HG03064 (cell line): ENCODE measurements at regions not wholly inside any gene's neighbourhood (a gene's known extent, or its start where the extent isn't known, plus 50 kb on each side); places are given as distances from the start of the nearest gene placed in this dataset.

ENCODE experiments used
- ATAC-seq: cut with Tn5 transposase; IDR thresholded peaks from one replicate; pipeline ENCODE4 v1.9.1; 2021; ENCODE audit warnings: low read depth; ENCODE audit not compliant: unreplicated experiment

- ATAC-seq = no peak
Observed at GRCh38 chr4:155616117-155616516, 50.5 kb upstream of the GUCY1A1 start.

- ATAC-seq = no peak
Observed at GRCh38 chr4:155615081-155615887, 51.4 kb upstream of the GUCY1A1 start.

- ATAC-seq = no peak
Observed at GRCh38 chr4:155614111-155614762, 52.4 kb upstream of the GUCY1A1 start.

GRCh38 chr4:155612074-155612473 lies 54.6 kb upstream of the GUCY1A1 start:
- ATAC-seq = no peak

GRCh38 chr4:155611501-155611900 lies 55.1 kb upstream of the GUCY1A1 start:
- ATAC-seq = no peak

DNA sequence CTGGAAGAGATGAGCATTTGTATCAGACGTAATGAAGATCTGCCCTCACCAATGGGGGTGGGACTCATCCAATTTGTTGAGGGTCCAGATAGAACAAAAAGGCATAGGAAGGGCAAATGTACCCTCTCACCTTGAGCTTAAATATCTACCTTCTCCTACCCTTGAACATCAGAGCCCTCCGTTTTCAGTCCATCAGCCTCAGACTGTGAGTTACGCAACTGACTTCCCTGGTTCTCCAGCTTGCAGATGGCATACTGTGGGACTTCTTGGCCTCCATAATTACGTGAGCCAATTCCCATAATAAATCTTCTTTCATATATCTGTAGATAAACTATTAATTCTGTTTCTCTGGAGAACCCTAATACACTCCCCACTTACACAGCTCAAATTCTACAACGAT lies 56.5 kb upstream of the GUCY1A1 start:
- no peak for ATAC-seq

GRCh38 chr4:155609455-155610059 lies 57.1 kb upstream of the GUCY1A1 start:
- ATAC-seq = peak; percentile 86

- ATAC-seq = no peak
Observed at GRCh38 chr4:155608225-155608885, 58.3 kb upstream of the GUCY1A1 start.

GRCh38 chr4:155607481-155607880 lies 59.2 kb upstream of the GUCY1A1 start:
- ATAC-seq = no peak

DNA sequence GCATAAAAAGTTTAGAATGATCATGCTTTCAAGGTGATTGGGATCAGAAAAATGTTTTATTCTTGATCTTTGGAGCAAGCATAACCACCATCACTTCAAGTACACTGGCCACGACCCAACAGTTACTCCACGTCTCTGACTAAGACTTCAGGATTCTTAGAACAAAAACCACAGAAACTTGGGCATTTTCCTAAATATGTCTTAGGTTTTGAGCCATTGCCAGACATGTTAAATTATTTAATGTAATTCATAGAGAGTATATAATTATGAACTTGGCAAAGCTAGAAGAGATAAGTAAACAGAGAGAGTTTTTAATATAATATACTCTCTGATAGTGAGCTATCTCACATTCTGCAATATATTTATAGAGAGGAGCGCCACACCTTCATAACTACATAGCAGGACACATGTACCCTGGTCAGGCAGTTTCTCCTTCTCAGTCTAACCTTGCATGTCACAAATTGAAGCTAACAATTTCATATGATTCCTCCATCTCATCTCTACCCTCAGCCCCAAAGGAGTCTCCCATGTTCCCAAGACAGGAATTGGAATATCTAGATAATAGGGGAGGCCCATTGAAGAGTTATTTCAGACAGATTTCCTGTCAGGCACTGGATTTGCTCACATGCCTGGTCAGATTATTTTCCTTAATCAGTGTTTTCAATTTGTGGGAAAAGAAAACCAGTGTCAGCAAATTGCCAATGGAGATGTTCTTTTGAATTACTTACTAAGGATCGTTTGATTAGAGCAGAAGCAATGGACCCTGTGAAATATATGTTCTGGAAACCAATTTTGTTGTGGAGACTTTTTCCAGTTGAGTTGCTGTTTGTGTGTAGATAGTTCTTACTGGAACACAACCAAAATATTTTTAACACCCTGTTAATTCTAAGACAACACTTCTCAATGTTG lies 61.7 kb upstream of the GUCY1A1 start:
- no peak for ATAC-seq

DNA sequence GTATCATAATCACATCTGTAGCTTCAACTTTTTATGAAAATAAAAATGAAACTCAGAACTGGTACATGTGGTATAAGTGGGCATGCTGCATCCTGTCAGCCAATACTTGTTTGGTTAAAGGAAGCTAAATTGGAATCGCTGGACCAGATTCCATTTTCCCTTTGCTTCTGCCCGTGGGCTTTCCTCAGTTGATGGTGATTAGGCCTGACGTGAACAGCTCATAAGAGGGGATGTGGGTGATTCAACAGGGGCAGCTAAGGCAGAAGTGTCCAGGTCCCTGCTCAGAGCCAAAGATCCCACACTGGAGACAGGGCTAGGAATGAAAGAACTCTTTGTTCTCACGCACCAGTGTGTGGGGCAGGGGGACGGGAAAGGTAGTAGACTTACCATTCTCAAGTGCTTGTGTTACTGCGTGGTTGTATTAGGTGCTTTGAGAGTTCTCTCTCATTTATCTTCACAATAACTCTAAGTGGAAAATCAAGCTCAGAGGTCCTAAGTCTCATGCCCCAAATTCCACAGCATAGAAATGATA lies 63.2 kb upstream of the GUCY1A1 start:
- no peak for ATAC-seq

DNA sequence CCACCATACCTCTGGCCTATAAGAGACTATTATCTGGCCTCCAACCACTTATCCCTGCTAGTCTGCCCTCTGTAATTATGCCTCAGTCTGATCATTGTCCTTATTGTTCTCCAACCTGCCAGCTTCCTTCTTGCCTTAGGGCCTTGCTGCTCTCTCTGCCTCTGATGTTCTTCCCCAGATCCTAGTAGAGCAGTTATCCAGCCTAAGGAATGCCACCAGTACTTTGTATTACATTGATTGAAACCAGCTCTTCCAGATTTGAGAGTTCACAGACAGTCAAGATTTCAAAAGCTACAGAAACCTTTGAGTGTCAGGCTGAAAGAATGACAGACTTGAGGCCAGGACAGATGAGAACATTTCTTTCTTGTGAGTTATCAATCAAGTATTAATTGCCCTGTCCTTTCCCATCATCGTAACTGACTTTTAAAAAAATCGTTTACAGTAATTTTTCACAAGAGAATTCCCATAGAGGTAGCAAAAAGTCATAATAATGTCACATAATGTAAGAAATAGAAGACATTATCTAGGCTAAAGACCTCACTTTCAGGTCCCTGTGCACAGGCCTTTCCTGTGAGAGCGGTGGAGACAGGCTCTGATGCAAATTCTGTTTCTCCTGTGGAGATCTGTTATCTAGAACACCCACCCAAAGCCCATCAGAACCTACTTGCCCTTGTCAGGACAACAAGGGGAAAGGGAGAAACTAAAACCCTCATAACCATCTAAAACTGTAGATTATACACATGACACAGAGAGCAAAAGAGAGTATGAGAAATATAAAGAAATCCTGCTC lies 64.1 kb upstream of the GUCY1A1 start:
- ATAC-seq = no peak

- ATAC-seq = no peak
Observed at GRCh38 chr4:155600244-155600643, 66.4 kb upstream of the GUCY1A1 start.

- no peak for ATAC-seq
Observed at GRCh38 chr4:155599596-155599995, 67.1 kb upstream of the GUCY1A1 start.

- ATAC-seq = no peak
Observed at GRCh38 chr4:155599085-155599484, 67.6 kb upstream of the GUCY1A1 start.

DNA sequence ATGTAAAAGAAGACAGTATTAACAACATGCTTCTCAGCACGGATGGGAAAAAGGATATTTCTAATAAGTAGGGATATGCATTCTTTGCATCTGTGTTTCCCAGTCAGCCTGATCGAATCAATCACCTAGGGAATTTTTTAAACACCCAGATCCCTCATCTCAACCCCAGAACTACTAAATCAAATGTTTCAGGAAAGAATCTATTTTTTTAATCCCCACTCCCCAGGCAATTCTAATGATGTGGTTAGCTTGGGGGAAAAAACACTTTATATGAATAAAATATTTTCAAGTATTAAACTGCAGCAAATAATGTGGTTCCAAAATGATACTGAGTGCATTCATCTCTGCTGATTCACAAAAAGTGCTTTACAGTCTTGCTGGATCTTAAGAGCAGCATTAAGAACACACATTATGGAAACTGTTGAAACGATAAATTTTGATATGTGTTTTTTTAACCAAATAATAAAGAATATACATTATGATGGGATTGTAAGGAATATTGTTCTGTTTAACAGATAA lies 68.7 kb upstream of the GUCY1A1 start:
- no peak for ATAC-seq

DNA sequence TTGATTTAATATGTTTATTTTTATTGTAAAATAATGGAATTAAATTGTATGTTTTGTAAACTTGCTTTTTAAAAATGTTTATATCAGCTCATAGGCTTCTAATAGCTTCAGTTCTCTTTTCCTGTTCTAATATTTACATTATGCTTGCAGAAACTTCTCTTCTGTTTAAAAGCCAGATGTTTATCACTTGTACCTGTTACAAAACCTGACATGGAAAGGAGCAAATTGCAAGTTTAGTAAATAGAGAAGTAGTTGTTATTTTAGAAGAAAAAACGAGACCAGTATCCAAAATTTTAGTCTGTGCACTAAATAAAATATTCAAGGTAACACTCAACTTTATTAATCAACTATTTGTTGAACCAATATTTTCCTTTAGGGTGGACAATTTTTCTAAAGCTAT lies 69.4 kb upstream of the GUCY1A1 start:
- no peak for ATAC-seq

- ATAC-seq = no peak
Observed at GRCh38 chr4:155593793-155594192, 72.9 kb upstream of the GUCY1A1 start.

- no peak for ATAC-seq
Observed at GRCh38 chr4:155592938-155593297, 73.7 kb upstream of the GUCY1A1 start.
